ENCODE measurements at regions not wholly inside any gene's neighbourhood (a gene's known extent, or its start where the extent isn't known, plus 50 kb on each side); places are given as distances from the start of the nearest gene placed in this dataset.

GRCh38 chr20:58162986-58163385 is 65.5 kb downstream of the ANKRD60 start:
- DNase-seq, result no peak

GRCh38 chr20:58161192-58161591 is 67.3 kb downstream of the ANKRD60 start:
- DNase-seq, result no peak

- DNase-seq, result no peak
These were observed 67.9 kb downstream of the ANKRD60 start for GRCh38 chr20:58160451-58161061.

GRCh38 chr20:58155148-58155925 is 73.1 kb downstream of the ANKRD60 start:
- DNase-seq, result peak; percentile 8

GRCh38 chr20:58154113-58154512 is 74.3 kb downstream of the ANKRD60 start:
- DNase-seq, result no peak

GRCh38 chr20:58153121-58153520 is 75.3 kb downstream of the ANKRD60 start:
- no peak for DNase-seq

GRCh38 chr20:58150772-58151171 is 77.7 kb downstream of the ANKRD60 start:
- DNase-seq, result no peak

GRCh38 chr20:58149437-58150091 is 78.9 kb downstream of the ANKRD60 start:
- DNase-seq, result no peak

GRCh38 chr20:58148891-58149290 is 79.6 kb downstream of the ANKRD60 start:
- no peak for DNase-seq

GRCh38 chr20:58147628-58148370 is 80.7 kb downstream of the ANKRD60 start:
- DNase-seq, result peak; percentile 45

- no peak for DNase-seq
These were observed 81.7 kb downstream of the ANKRD60 start for GRCh38 chr20:58146746-58147140.

- DNase-seq, result no peak
These were observed 82.2 kb downstream of the ANKRD60 start for GRCh38 chr20:58146081-58146745.

- no peak for DNase-seq
These were observed 82.9 kb downstream of the ANKRD60 start for GRCh38 chr20:58145506-58146080.

GRCh38 chr20:58144096-58144495 is 84.4 kb downstream of the ANKRD60 start:
- no peak for DNase-seq

- no peak for DNase-seq
These were observed 84.9 kb downstream of the ANKRD60 start for GRCh38 chr20:58143531-58143930.

GRCh38 chr20:58142843-58143185 is 85.6 kb downstream of the ANKRD60 start:
- DNase-seq, result no peak

GRCh38 chr20:58141971-58142842 is 86.2 kb downstream of the ANKRD60 start:
- DNase-seq, result no peak

GRCh38 chr20:58141496-58141895 is 87.0 kb downstream of the ANKRD60 start:
- no peak for DNase-seq

GRCh38 chr20:58140787-58141425 is 87.5 kb downstream of the ANKRD60 start:
- DNase-seq, result peak; percentile 98

- no peak for DNase-seq
These were observed 88.3 kb downstream of the ANKRD60 start for GRCh38 chr20:58139849-58140786.
